ENCODE measurements at regions not wholly inside any gene's neighbourhood (a gene's known extent, or its start where the extent isn't known, plus 50 kb on each side); places are given as distances from the start of the nearest gene placed in this dataset.

- Histone ChIP-seq H3K23me2 (ENCODE audit: low read depth, low read length) (no peaks in the 10 kb centered on the region), H2BK120ac (replicated peaks; ENCODE audit: low read depth, low read length) (no peak overlapping the region), H3K18ac (ENCODE audit: extremely low read depth, low read length) (no peak overlapping the region), H2BK20ac (ENCODE audit: low read length) (no peak overlapping the region), H3K9me3 (ENCODE audit: insufficient read depth in 2 of 2, low read depth in 1 of 2, low read length in 1 of 2) (peaks cover 3 to 6% of the 10 kb centered on the region in 2 experiments; a peak in 2 of 4 replicates), H4K20me1 (replicated peaks in 1 of 2; ENCODE audit: control insufficient read depth in 1 of 2, insufficient read depth in 2 of 2, low read length in 2 of 2) (no peaks in the 10 kb centered on the region), H4K8ac (ENCODE audit: extremely low read depth, insufficient read depth, low read length) (no peak overlapping the region), H3K9ac (replicated peaks in 1 of 4; ENCODE audit: extremely low read depth in 1 of 4, low read depth in 3 of 4, low read length in 3 of 4) (no peak overlapping the region), H2AFZ (ENCODE audit: low read length) (no peak overlapping the region), H3K79me2 (ENCODE audit: control insufficient read depth in 1 of 2, insufficient read depth in 2 of 2, low read length in 2 of 2) (no peaks in the 10 kb centered on the region), H3K56ac (replicated peaks; ENCODE audit: insufficient read length, low read depth, low read length) (no peak overlapping the region), H3K4me2 (ENCODE audit: insufficient read depth in 1 of 2, low read depth in 2 of 2, low read length in 2 of 2) (no peak overlapping the region), H3K79me1 (ENCODE audit: low read depth, low read length) (no peaks in the 10 kb centered on the region), H4K5ac (ENCODE audit: insufficient read length, low read depth, low read length) (no peak overlapping the region), H2BK15ac (ENCODE audit: low read length) (no peak overlapping the region), H3K23ac (ENCODE audit: insufficient read length) (no peak overlapping the region), H2BK12ac (ENCODE audit: low read depth, low read length) (no peak overlapping the region), H3K27me3 (replicated peaks in 1 of 4; ENCODE audit: control insufficient read depth in 3 of 4, extremely low read depth in 1 of 4, insufficient read depth in 3 of 4, low read length in 3 of 4) (no peaks in the 10 kb centered on the region), H3K36me3 (ENCODE audit: control insufficient read depth in 2 of 4, insufficient read depth in 4 of 4, low read length in 3 of 4) (no peaks in the 10 kb centered on the region), H2AK5ac (ENCODE audit: low read depth, low read length) (no peak overlapping the region), H2BK5ac (ENCODE audit: low read depth, low read length) (no peak overlapping the region), H4K91ac (replicated peaks; ENCODE audit: insufficient read length, low read length) (no peak overlapping the region), H3K4me3 (ENCODE audit: extremely low read depth in 1 of 4, insufficient read depth in 2 of 4, low read depth in 3 of 4, low read length in 4 of 4) (no peak overlapping the region), H3K27ac (ENCODE audit: low read depth, low read length) (no peak overlapping the region), H3K4me1 (replicated peaks in 1 of 4; ENCODE audit: control insufficient read depth in 3 of 4, insufficient read depth in 4 of 4, low read length in 3 of 4) (no peaks in the 10 kb centered on the region), H3K14ac (ENCODE audit: insufficient read length) (no peak overlapping the region), H3K4ac (replicated peaks; ENCODE audit: insufficient read length, low read depth, low read length) (no peak overlapping the region)
- TF ChIP-seq CHD2 (IDR thresholded peaks at IDR 0.05; ENCODE audit: low read length) (no peak), KDM1A (IDR thresholded peaks at IDR 0.05; ENCODE audit: borderline replicate concordance, low read length) (no peak), BCL11A (IDR thresholded peaks at IDR 0.05; ENCODE audit: low read depth in 2 of 2, low read length in 2 of 2) (no peak), TCF12 (IDR thresholded peaks at IDR 0.05; ENCODE audit: low read depth, low read length) (no peak), CBX5 (IDR thresholded peaks at IDR 0.05; ENCODE audit: low read depth, low read length) (no peak), NRF1 (IDR thresholded peaks at IDR 0.05; ENCODE audit: low read depth, low read length) (no peak), SAP30 (IDR thresholded peaks at IDR 0.05; ENCODE audit: insufficient read depth, insufficient replicate concordance, low read length) (no peak), JUN (IDR thresholded peaks at IDR 0.05; ENCODE audit: low read depth, low read length) (no peak), SUZ12 (IDR thresholded peaks at IDR 0.05; ENCODE audit: low read length) (no peak), CBX8 (IDR thresholded peaks at IDR 0.05; ENCODE audit: borderline replicate concordance, low read depth, low read length) (no peak), RBBP5 (IDR thresholded peaks at IDR 0.05; ENCODE audit: borderline replicate concordance, low read depth, low read length) (no peak), RAD21 (IDR thresholded peaks at IDR 0.05 in 1 of 2, conservative IDR thresholded peaks at IDR 0.05 in 1 of 2; ENCODE audit: low read depth in 2 of 2, low read length in 2 of 2) (no peak), HDAC2 (IDR thresholded peaks at IDR 0.05; ENCODE audit: borderline replicate concordance in 1 of 2, low read depth in 2 of 2, low read length in 2 of 2) (no peak), CHD1 (IDR thresholded peaks at IDR 0.05; ENCODE audit: low read depth, low read length) (no peak), SP2 (IDR thresholded peaks at IDR 0.05; ENCODE audit: low read length) (no peak), RXRA (IDR thresholded peaks at IDR 0.05; ENCODE audit: insufficient read depth, low read depth, low read length) (no peak)
- ChIA-PET CTCF (ENCODE audit: partially characterized antibody) (interaction anchor here (1.7 kb wide), 1 partner anchor 13 kb away, joined by 4 read pairs; no protein-coding TSS in a partner anchor), POLR2A (ENCODE audit: partially characterized antibody) (no interaction called here)
- FAIRE-seq, result no peak
- DNase-seq (ENCODE audit: low read depth in 1 of 2, low spot score in 2 of 2), result no peak
Observed at GRCh38 chr1:232409584-232409983, 220.3 kb downstream of the SIPA1L2 start.

Data from H1 (cell line).